ENCODE measurements at regions not wholly inside any gene's neighbourhood (a gene's known extent, or its start where the extent isn't known, plus 50 kb on each side); places are given as distances from the start of the nearest gene placed in this dataset.

DNA sequence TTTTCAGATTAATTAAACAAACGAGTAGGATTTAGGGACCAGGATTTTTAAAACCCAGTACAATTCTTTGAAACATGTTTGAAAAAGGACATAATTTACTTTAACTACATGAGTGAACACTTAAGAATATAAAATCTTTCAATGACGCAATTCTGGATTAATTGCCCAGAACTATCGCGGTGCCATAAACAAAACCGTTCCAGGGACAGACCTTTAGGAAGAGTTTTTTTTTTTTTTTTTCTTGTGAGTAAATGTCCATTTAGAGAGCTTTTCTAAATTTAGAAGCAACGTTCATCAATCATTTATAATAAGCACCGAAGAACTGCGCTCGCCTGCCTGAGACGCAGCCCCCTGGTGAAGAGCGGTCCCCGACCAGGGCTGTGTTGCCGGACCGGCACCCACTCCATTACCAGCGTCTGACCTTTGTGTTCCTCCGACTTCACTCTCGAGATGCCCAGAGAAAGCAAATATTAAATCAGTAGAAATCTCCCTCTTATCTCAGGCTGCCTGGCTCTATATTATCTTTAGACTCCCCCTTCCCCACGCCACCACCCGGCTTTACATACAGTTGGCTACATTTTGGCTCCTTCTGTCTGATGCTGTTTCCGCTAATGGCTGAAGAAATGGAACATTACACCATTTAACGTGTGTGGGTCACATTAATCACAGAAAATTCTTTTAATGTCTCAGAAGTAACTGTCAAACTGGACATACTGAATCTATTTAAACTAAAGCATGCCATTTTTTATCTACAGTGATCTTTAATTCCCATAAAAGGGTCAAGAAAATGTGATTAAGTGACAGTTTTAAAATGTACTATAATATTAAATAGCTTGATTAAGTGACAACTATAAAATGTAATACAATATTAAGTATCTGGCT lies 364.0 kb upstream of the MEIS1 start:
- ATAC-seq (no peak), DNase-seq (ENCODE audit: low spot score) (no peak)
- H3K4me3 Mint-ChIP-seq = no peak overlapping the region
- H3K36me3 Mint-ChIP-seq = no peaks in the 10 kb centered on the region
- peaks cover 23% of the 10 kb centered on the region for H3K4me1 Mint-ChIP-seq
- POLR2A ChIA-PET = no interaction called here
- peaks cover 4% of the 10 kb centered on the region; the same call in 1 of the 2 replicates for H3K9me3 Mint-ChIP-seq
- TF ChIP-seq, protein P1, sequence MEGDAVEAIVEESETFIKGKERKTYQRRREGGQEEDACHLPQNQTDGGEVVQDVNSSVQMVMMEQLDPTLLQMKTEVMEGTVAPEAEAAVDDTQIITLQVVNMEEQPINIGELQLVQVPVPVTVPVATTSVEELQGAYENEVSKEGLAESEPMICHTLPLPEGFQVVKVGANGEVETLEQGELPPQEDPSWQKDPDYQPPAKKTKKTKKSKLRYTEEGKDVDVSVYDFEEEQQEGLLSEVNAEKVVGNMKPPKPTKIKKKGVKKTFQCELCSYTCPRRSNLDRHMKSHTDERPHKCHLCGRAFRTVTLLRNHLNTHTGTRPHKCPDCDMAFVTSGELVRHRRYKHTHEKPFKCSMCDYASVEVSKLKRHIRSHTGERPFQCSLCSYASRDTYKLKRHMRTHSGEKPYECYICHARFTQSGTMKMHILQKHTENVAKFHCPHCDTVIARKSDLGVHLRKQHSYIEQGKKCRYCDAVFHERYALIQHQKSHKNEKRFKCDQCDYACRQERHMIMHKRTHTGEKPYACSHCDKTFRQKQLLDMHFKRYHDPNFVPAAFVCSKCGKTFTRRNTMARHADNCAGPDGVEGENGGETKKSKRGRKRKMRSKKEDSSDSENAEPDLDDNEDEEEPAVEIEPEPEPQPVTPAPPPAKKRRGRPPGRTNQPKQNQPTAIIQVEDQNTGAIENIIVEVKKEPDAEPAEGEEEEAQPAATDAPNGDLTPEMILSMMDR (IDR thresholded peaks at IDR 0.05) = no peak
- peaks cover 5% of the 10 kb centered on the region; the same call in 1 of the 2 replicates for H3K27me3 Mint-ChIP-seq (ENCODE audit: low read depth)
- CTCF ChIA-PET = no interaction called here
- no peak overlapping the region for H3K27ac Mint-ChIP-seq

DNA sequence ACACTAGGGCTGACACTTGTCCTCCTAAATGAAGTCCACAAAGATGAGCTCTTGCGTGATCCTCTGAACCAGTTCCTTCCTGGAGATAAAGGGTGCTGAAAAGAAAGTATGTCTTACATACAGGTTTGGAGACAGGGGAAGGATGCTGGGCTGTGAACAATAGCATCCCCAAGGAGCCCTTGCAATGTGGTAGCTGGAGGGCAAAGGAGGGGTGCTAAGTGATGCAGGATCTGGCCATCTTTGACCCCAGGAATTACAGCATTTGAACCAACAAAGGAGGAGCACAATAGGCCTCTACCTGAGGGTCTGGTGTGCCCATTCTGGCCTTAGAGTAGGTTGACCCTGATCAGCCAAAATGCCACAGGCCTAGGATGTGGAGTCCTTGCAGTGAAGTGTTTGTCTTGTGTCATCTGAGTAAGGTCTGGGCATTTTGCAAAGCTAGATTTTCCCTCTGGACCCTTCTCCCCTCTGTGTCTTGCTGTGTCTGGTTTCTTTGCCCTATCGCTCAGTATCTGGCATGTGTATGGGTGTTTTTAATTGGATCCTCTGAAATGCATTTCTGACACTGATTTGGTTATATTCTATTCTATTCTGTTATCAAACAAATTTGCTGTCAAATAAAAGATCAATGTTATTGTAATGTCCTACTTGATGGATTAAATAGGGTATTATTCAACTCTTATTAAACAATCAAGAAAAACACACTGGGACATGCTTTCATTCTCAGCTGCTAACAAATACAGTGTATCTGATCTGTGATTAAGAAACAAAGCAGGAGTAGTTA lies 364.8 kb upstream of the MEIS1 start:
- DNase-seq (ENCODE audit: low spot score) (no peak), ATAC-seq (no peak)
- TF ChIP-seq, protein P2, sequence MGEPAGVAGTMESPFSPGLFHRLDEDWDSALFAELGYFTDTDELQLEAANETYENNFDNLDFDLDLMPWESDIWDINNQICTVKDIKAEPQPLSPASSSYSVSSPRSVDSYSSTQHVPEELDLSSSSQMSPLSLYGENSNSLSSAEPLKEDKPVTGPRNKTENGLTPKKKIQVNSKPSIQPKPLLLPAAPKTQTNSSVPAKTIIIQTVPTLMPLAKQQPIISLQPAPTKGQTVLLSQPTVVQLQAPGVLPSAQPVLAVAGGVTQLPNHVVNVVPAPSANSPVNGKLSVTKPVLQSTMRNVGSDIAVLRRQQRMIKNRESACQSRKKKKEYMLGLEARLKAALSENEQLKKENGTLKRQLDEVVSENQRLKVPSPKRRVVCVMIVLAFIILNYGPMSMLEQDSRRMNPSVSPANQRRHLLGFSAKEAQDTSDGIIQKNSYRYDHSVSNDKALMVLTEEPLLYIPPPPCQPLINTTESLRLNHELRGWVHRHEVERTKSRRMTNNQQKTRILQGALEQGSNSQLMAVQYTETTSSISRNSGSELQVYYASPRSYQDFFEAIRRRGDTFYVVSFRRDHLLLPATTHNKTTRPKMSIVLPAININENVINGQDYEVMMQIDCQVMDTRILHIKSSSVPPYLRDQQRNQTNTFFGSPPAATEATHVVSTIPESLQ (CRISPR knock-in tag; IDR thresholded peaks at IDR 0.05) = no peak
- no peak for TF ChIP-seq RELA (CRISPR knock-in tag; IDR thresholded peaks at IDR 0.05; ENCODE audit: borderline replicate concordance)
- no peak for TF ChIP-seq JAZF1 (CRISPR knock-in tag; IDR thresholded peaks at IDR 0.05)
- TF ChIP-seq, protein P3, sequence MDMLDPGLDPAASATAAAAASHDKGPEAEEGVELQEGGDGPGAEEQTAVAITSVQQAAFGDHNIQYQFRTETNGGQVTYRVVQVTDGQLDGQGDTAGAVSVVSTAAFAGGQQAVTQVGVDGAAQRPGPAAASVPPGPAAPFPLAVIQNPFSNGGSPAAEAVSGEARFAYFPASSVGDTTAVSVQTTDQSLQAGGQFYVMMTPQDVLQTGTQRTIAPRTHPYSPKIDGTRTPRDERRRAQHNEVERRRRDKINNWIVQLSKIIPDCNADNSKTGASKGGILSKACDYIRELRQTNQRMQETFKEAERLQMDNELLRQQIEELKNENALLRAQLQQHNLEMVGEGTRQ (CRISPR knock-in tag; IDR thresholded peaks at IDR 0.05) = no peak
- TF ChIP-seq NFYB (CRISPR knock-in tag; conservative IDR thresholded peaks at IDR 0.05; ENCODE audit: low read depth) = no peak
- Mint-ChIP-seq H3K9me3 (peaks cover 4% of the 10 kb centered on the region; the same call in 1 of the 2 replicates), H3K4me1 (peaks cover 23% of the 10 kb centered on the region), H3K4me3 (no peak overlapping the region), H3K27me3 (ENCODE audit: low read depth) (peaks cover 5% of the 10 kb centered on the region; the same call in 1 of the 2 replicates), H3K36me3 (no peaks in the 10 kb centered on the region), H3K27ac (no peak overlapping the region)
- POLR2A ChIA-PET = no interaction called here
- CTCF ChIA-PET = no interaction called here

DNA sequence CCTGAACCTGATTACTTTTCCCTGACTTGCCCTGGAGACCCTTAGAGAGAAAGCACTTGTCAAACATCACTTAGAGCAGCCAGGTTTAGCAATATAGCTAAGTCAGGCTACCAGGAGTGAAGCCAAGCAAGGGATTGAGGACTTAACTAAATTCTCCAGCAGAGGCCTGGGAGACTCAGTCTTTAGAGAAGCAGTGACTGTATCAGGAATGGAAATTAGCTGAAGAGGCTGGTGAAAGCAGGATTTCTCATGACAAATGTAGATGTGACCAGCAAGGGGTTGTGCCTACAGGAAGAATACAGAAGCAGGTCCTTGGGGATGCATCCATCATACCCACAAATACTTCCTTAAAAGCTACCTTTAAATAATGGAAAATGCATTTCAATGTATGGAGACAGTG lies 368.9 kb upstream of the MEIS1 start:
- no peak for DNase-seq (ENCODE audit: low spot score)
- no peaks in the 10 kb centered on the region for H3K9me3 Mint-ChIP-seq
- peaks cover 23% of the 10 kb centered on the region for H3K4me1 Mint-ChIP-seq
- POLR2A ChIA-PET = no interaction called here
- peaks cover 3% of the 10 kb centered on the region; the same call in 1 of the 2 replicates for H3K27me3 Mint-ChIP-seq (ENCODE audit: low read depth)
- no peak overlapping the region for H3K4me3 Mint-ChIP-seq
- CTCF ChIA-PET = no interaction called here
- TF ChIP-seq, protein P4, sequence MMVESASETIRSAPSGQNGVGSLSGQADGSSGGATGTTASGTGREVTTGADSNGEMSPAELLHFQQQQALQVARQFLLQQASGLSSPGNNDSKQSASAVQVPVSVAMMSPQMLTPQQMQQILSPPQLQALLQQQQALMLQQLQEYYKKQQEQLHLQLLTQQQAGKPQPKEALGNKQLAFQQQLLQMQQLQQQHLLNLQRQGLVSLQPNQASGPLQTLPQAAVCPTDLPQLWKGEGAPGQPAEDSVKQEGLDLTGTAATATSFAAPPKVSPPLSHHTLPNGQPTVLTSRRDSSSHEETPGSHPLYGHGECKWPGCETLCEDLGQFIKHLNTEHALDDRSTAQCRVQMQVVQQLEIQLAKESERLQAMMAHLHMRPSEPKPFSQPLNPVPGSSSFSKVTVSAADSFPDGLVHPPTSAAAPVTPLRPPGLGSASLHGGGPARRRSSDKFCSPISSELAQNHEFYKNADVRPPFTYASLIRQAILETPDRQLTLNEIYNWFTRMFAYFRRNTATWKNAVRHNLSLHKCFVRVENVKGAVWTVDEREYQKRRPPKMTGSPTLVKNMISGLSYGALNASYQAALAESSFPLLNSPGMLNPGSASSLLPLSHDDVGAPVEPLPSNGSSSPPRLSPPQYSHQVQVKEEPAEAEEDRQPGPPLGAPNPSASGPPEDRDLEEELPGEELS (CRISPR knock-in tag; IDR thresholded peaks at IDR 0.05) = no peak
- TF ChIP-seq FOXP1 (CRISPR knock-in tag; IDR thresholded peaks at IDR 0.05; ENCODE audit: borderline replicate concordance) (no peak), FOXK1 (CRISPR knock-in tag; IDR thresholded peaks at IDR 0.05) (no peak), ETV6 (CRISPR knock-in tag; IDR thresholded peaks at IDR 0.05) (no peak), ELF4 (CRISPR knock-in tag; IDR thresholded peaks at IDR 0.05; ENCODE audit: low read depth) (no peak), GTF2I (CRISPR knock-in tag; conservative IDR thresholded peaks at IDR 0.05) (no peak), IRF2 (CRISPR knock-in tag; IDR thresholded peaks at IDR 0.05; ENCODE audit: borderline replicate concordance, low read depth) (no peak)
- H3K27ac Mint-ChIP-seq = no peak overlapping the region
- no peaks in the 10 kb centered on the region for H3K36me3 Mint-ChIP-seq
- no peak for ATAC-seq

Data from WTC11 (cell line).